ENCODE measurements at regions not wholly inside any gene's neighbourhood (a gene's known extent, or its start where the extent isn't known, plus 50 kb on each side); places are given as distances from the start of the nearest gene placed in this dataset.

DNA sequence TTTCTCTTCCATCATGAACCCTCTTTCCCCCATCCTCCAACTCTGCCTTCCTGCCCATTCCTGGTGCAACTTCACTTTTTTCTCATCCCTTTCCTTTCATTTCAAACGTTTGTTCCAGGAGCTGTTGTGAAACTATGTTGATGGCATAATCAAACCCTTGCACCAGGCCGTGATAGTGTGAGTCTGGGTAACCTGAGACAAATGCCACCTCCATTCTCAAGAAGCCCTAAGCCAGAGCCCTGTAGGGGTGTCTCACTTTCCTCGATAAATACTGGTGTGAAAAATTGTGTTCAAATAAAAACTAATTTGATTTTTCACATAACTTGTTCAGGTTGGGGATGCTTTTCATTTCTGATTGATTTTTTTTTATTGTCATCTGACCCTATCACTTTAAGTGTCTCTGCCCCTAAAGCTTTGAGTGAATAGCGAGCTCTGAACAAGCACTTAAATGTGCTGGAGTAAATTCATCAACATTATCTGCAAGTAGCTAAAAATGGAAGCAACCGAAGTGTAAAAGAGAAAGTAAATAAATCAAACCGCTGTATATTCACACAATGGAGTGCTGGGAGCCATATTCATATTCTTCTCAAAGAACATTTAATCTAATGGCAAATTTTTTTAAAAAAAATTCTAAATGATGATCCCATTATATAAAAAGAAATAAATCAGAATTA is 303.1 kb upstream of the CDYL start:
- TF ChIP-seq, protein P1, sequence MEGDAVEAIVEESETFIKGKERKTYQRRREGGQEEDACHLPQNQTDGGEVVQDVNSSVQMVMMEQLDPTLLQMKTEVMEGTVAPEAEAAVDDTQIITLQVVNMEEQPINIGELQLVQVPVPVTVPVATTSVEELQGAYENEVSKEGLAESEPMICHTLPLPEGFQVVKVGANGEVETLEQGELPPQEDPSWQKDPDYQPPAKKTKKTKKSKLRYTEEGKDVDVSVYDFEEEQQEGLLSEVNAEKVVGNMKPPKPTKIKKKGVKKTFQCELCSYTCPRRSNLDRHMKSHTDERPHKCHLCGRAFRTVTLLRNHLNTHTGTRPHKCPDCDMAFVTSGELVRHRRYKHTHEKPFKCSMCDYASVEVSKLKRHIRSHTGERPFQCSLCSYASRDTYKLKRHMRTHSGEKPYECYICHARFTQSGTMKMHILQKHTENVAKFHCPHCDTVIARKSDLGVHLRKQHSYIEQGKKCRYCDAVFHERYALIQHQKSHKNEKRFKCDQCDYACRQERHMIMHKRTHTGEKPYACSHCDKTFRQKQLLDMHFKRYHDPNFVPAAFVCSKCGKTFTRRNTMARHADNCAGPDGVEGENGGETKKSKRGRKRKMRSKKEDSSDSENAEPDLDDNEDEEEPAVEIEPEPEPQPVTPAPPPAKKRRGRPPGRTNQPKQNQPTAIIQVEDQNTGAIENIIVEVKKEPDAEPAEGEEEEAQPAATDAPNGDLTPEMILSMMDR (IDR thresholded peaks at IDR 0.05), result no peak
- no peak for TF ChIP-seq POLR2A (IDR thresholded peaks at IDR 0.05)
- no peak for TF ChIP-seq POLR2AphosphoS5 (IDR thresholded peaks at IDR 0.05)
- TF ChIP-seq EP300 (IDR thresholded peaks at IDR 0.05), result no peak

Measured in sigmoid colon (tissue), 4 donors.